A673 (cell line): ENCODE measurements at regions not wholly inside any gene's neighbourhood (a gene's known extent, or its start where the extent isn't known, plus 50 kb on each side); places are given as distances from the start of the nearest gene placed in this dataset.

ENCODE experiments used
- BruUV-seq: library from RNA; stranded (reverse); fragments of 400-500 nt; replicated peaks from 2 replicates; lab custom pipeline; 2021; lab: Mats Ljungman, UMichigan
- CTCF ChIA-PET: fragments of 300-600 bp; sonication (Branson Sonifier 250); formaldehyde crosslinking; loops from one replicate; lab custom pipeline; 2022; ENCODE audit warnings: antibody characterized with exemption; lab: Charles Lee
- POLR2A ChIA-PET: fragments of 300-600 bp; sonication (Branson Sonifier 250); formaldehyde crosslinking; loops from one replicate; lab custom pipeline; 2022; ENCODE audit warnings: antibody characterized with exemption; ENCODE audit not compliant: low non-redundant PET; lab: Charles Lee
- DNase-seq: peaks from one replicate; pipeline ENCODE4 v3.0.0-alpha.2; 2015; ENCODE audit warnings: low spot score
- H3K27ac ChIP-seq: fragments of 200-600 bp; sonication (generic); 2 replicates; pipeline ENCODE4 v1.5.1; 2016; ENCODE audit warnings: mixed run types, low read depth, mild to moderate bottlenecking, mixed read lengths, antibody characterized with exemption, low read length; ENCODE audit not compliant: poor library complexity, severe bottlenecking
- H3K27me3 ChIP-seq: fragments of 200-600 bp; sonication (generic); replicated peaks from 2 replicates; pipeline ENCODE4 v1.6.1; 2017; ENCODE audit warnings: mixed run types, low read depth, mild to moderate bottlenecking, mixed read lengths, antibody characterized with exemption, low read length; ENCODE audit not compliant: insufficient read depth, poor library complexity
- H3K36me3 ChIP-seq: fragments of 200-600 bp; sonication (generic); 2 replicates; pipeline ENCODE4 v1.6.1; 2016; ENCODE audit warnings: mixed run types, mild to moderate bottlenecking, mixed read lengths, antibody characterized with exemption, low read length; ENCODE audit not compliant: insufficient read depth, poor library complexity, severe bottlenecking
- H3K4me1 ChIP-seq: fragments of 200-600 bp; sonication (generic); 2 replicates; pipeline ENCODE4 v1.6.1; 2017; ENCODE audit warnings: mixed run types, mild to moderate bottlenecking, mixed read lengths, antibody characterized with exemption, low read length; ENCODE audit not compliant: insufficient read depth, poor library complexity, severe bottlenecking
- H3K4me3 ChIP-seq: fragments of 200-600 bp; sonication (generic); 2 replicates; pipeline ENCODE4 v1.5.1; 2016; ENCODE audit warnings: low read depth, mixed run types, mild to moderate bottlenecking, mixed read lengths, low read length; ENCODE audit not compliant: poor library complexity, severe bottlenecking
- H3K9me3 ChIP-seq: fragments of 200-600 bp; sonication (generic); 2 replicates; pipeline ENCODE4 v1.6.1; 2016; ENCODE audit warnings: mixed run types, low read depth, mild to moderate bottlenecking, mixed read lengths, antibody characterized with exemption, low read length; ENCODE audit not compliant: poor library complexity, severe bottlenecking
- CTCF ChIP-seq: fragments of 300-800, 200-600 bp; sonication (generic); conservative IDR thresholded peaks from 2 replicates; pipeline ENCODE4 v1.5.1; 2017; ENCODE audit warnings: low read depth, mild to moderate bottlenecking, antibody characterized with exemption, low read length, moderate library complexity, mixed read lengths
- EZH2 ChIP-seq: fragments of 200-600 bp; sonication (generic); IDR thresholded peaks from 2 replicates; pipeline ENCODE4 v1.6.1; 2017; ENCODE audit warnings: borderline replicate concordance, low read depth, mild to moderate bottlenecking, mixed read lengths, antibody characterized with exemption, low read length; ENCODE audit not compliant: poor library complexity, severe bottlenecking
- intact Hi-C: fragments of 100-400 bp; cut with micrococcal nuclease; formaldehyde crosslinking; loops from one replicate; pipeline ENCODE4 v1.10.0; 2022; ENCODE audit not compliant: unreplicated experiment

DNA sequence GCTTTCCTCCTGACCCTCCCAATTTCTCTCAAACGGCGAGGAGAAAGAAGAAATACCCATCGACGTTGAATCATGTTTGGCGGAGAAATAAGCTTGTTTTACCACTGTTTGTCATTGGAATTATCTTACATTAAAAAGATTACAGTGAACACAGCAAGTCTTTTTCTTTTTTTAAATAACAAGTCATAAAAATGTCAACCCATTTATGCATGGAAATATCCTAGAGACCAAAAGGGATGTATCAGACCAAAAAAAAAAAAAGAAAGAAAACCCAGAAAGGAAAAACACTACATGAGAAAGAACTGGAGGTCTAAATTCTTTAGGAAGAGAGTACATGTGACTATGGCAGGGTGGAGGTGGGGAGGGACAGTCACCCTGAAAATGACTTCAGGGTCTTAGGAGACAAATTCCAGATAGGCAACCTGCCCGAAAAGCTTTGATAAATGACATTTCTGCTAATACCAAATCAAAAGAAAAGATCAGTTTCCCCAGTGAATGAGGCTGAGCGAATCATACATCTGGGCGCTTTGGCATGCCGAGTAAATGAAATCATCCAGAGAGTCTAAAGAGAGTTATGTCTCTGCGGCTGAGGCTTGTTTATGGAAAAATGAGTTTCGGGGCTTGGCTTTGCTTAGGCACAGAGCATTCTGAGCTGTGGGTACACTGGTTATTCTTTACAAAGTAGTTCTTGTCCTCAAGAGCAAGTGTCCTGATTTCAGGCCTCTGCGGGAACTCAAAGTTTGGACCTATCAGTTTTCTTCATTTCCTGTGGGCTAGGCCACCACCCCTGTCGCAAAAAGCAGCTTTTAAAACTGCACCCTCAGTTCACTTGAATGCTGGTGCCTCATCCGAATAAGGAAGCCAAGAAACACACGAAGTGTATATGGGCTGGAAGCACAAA is 110.1 kb upstream of the TGFBR2 start:
- no peaks in the 10 kb centered on the region for H3K27me3 ChIP-seq
- intact Hi-C loops = no loop called here
- no peaks in the 10 kb centered on the region for H3K9me3 ChIP-seq
- H3K27ac ChIP-seq = no peak overlapping the region
- no TSS peak for BruUV-seq
- H3K4me3 ChIP-seq = no peak overlapping the region
- ChIA-PET CTCF (no interaction called here), POLR2A (no interaction called here)
- no peak for DNase-seq
- H3K36me3 ChIP-seq = no peaks in the 10 kb centered on the region
- TF ChIP-seq EZH2 = no peak
- no peak for TF ChIP-seq CTCF
- no peaks in the 10 kb centered on the region for H3K4me1 ChIP-seq

- Histone ChIP-seq H3K4me3 (no peak overlapping the region), H3K27ac (no peak overlapping the region), H3K36me3 (no peaks in the 10 kb centered on the region), H3K4me1 (no peaks in the 10 kb centered on the region), H3K27me3 (no peaks in the 10 kb centered on the region), H3K9me3 (no peaks in the 10 kb centered on the region)
- POLR2A ChIA-PET = no interaction called here
- no TSS peak for BruUV-seq
- CTCF ChIA-PET = no interaction called here
- no peak for TF ChIP-seq EZH2
- no peak for DNase-seq
- intact Hi-C loops = no loop called here
These were observed 107.8 kb upstream of the TGFBR2 start for GRCh38 chr3:30498587-30498967.

DNA sequence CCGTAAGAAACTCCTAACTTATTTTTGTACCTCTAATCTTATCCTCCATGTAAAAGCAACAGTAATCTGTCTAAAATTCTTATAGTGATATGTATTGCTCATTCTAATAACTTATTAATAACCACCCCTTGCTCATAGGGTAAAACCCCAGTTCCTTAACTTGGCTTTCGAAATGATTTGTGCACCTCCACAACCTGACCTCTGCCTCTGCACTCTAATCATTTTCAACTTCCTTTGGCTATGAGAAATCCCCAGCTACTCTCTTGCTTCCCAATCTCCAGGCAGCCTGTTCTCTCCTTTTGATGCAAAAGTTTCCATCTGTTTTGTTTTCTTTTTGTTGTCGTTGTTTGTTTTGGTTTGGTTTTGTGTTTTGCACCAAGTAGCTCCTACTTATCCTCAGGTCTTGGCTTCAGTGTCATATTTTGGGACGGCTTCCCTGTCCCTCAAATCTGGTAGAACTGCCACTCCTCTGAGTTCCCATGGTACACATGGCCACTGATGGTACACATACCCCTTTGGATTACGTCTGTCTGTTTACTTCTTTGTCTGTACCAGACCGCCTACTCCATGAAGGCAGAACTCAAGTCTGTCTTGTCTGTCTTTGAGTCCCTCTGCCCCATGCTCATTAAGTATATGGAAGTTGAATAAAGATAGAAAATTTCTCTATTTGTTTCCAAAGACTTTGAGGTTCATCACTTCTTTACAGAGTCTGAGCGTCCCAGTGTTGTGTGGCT is 105.6 kb upstream of the TGFBR2 start:
- Histone ChIP-seq H3K27ac (no peak overlapping the region), H3K36me3 (no peaks in the 10 kb centered on the region), H3K9me3 (no peaks in the 10 kb centered on the region), H3K4me1 (no peaks in the 10 kb centered on the region), H3K27me3 (no peaks in the 10 kb centered on the region), H3K4me3 (no peak overlapping the region)
- no TSS peak for BruUV-seq
- ChIA-PET POLR2A (no interaction called here), CTCF (no interaction called here)
- DNase-seq = no peak
- intact Hi-C loops = no loop called here
- TF ChIP-seq EZH2 = no peak
- no peak for TF ChIP-seq CTCF
